Neural progenitor cell (in vitro differentiated cells): ENCODE measurements at regions not wholly inside any gene's neighbourhood (a gene's known extent, or its start where the extent isn't known, plus 50 kb on each side); places are given as distances from the start of the nearest gene placed in this dataset.

ENCODE experiments used
- CTCF ChIP-seq: fragments of 200-600 bp; sonication (generic); IDR thresholded peaks from 2 replicates; pipeline ENCODE4 v1.5.1; 2017; ENCODE audit warnings: antibody characterized with exemption, mild to moderate bottlenecking
- EZH2 ChIP-seq: fragments of 200-600 bp; sonication (generic); IDR thresholded peaks from 2 replicates; pipeline ENCODE4 v1.6.1; 2017; ENCODE audit warnings: antibody characterized with exemption, mild to moderate bottlenecking, moderate library complexity
- EZH2phosphoT487 ChIP-seq: fragments of 200-600 bp; sonication (generic); IDR thresholded peaks from 2 replicates; pipeline ENCODE4 v1.6.1; 2017; ENCODE audit warnings: antibody characterized with exemption

- TF ChIP-seq EZH2phosphoT487 (no peak), CTCF (no peak), EZH2 (no peak)
Observed at GRCh38 chr2:43012966-43013365, 213.4 kb downstream of the ZFP36L2 start.
